ENCODE measurements at regions not wholly inside any gene's neighbourhood (a gene's known extent, or its start where the extent isn't known, plus 50 kb on each side); places are given as distances from the start of the nearest gene placed in this dataset.
A peak's percentile ranks its signal among the peaks of the same experiment; 100 is the strongest.

DNA sequence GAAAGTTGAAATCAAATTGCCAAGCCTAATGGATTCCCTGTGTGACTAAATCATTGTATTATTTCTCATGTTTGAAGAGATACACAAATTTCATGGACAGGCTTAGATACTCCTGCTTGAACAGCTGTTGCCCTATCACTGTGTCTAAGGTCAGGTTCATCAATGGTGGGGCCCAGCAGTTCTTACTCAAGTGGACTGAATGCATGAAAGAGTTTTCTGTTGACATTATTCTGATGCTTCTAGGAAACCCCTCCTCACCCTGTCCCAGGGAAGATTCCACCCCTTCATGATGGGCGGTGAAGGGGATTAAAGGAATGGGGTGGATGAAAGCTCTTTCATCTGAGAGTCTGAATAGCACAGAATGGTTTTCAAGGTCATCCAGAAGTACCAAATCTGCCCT is 148.8 kb downstream of the INO80D start:
- no peak for DNase-seq
- Histone ChIP-seq H3K36me3 (replicated peaks; ENCODE audit: control insufficient read depth, insufficient read depth, low read length) (no peaks in the 10 kb centered on the region), H3K27me3 (ENCODE audit: control insufficient read depth, insufficient read depth, low read length) (no peaks in the 10 kb centered on the region), H3K4me3 (ENCODE audit: insufficient read depth, low read depth, low read length) (no peak overlapping the region)

- no peak for DNase-seq
- Histone ChIP-seq H3K4me3 (ENCODE audit: insufficient read depth, low read depth, low read length) (no peak overlapping the region), H3K36me3 (replicated peaks; ENCODE audit: control insufficient read depth, insufficient read depth, low read length) (no peaks in the 10 kb centered on the region), H3K27me3 (ENCODE audit: control insufficient read depth, insufficient read depth, low read length) (no peaks in the 10 kb centered on the region)
These were observed 149.5 kb downstream of the INO80D start for GRCh38 chr2:205936446-205936845.

- no peaks in the 10 kb centered on the region for H3K27me3 ChIP-seq (ENCODE audit: control insufficient read depth, insufficient read depth, low read length)
- H3K36me3 ChIP-seq (replicated peaks; ENCODE audit: control insufficient read depth, insufficient read depth, low read length) = no peaks in the 10 kb centered on the region
- peak; percentile 37 for DNase-seq
- no peak overlapping the region for H3K4me3 ChIP-seq (ENCODE audit: insufficient read depth, low read depth, low read length)
These were observed 151.5 kb downstream of the INO80D start for GRCh38 chr2:205934443-205934842.

DNA sequence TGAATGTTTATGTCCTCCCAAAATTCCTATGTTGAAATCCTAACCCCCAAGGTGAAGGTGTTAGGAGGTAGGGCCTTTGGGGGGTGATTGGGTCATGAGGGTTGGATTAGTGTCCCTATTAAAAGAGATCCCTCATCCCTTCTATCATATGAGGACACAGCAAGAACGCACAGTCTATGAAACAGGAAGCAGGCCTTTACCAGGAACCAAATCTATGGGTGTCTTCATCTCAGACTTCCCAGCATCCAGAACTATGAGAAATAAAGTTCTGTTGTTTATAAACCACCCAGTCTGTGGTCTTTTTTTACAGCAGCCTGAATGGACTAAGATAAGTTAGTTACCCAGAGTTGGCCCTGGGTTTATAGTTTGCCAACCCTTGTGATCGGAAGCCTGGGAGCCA is 153.1 kb downstream of the INO80D start:
- H3K36me3 ChIP-seq (replicated peaks; ENCODE audit: control insufficient read depth, insufficient read depth, low read length) = no peaks in the 10 kb centered on the region
- H3K4me3 ChIP-seq (ENCODE audit: insufficient read depth, low read depth, low read length) = no peak overlapping the region
- DNase-seq = no peak
- no peaks in the 10 kb centered on the region; the same call in 1 of the 2 replicates for H3K27me3 ChIP-seq (ENCODE audit: control insufficient read depth, insufficient read depth, low read length)

- H3K4me3 ChIP-seq (ENCODE audit: insufficient read depth, low read depth, low read length) = no peak overlapping the region
These were observed 154.6 kb downstream of the INO80D start for GRCh38 chr2:205931388-205931787.

DNA sequence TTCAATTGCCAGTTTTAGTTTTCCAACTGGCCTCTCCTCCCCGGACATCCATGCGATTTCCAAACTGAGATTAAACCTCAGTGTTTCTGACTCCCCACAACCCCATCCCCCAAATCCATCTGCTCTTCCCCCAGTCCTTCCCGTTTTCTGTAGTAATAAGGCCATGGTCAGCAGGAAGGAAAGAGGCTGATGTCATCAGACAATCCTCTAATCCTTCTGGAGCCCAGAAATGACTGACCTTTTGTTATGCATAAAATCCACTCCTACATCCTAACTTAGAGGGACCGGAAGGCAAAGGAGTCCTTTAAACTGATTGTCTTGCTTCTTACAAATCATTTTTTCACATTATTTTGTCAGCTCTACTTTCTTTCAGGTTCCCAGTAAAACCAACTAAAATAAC is 155.8 kb downstream of the INO80D start:
- H3K27me3 ChIP-seq (ENCODE audit: control insufficient read depth, insufficient read depth, low read length) = peaks cover 10% of the 10 kb centered on the region
- DNase-seq = no peak

More at GRCh38 chr2:205931388-205931787, 154.6 kb downstream of the INO80D start:
- DNase-seq = no peak
- Histone ChIP-seq H3K27me3 (ENCODE audit: control insufficient read depth, insufficient read depth, low read length) (peaks cover 3% of the 10 kb centered on the region), H3K36me3 (replicated peaks; ENCODE audit: control insufficient read depth, insufficient read depth, low read length) (no peaks in the 10 kb centered on the region)

GRCh38 chr2:205929246-205929942 is 156.6 kb downstream of the INO80D start:
- Histone ChIP-seq H3K4me3 (ENCODE audit: insufficient read depth, low read depth, low read length) (no peak overlapping the region), H3K36me3 (replicated peaks; ENCODE audit: control insufficient read depth, insufficient read depth, low read length) (no peaks in the 10 kb centered on the region), H3K27me3 (ENCODE audit: control insufficient read depth, insufficient read depth, low read length) (peaks cover 10% of the 10 kb centered on the region)
- no peak for DNase-seq

More for the DNA sequence above, 155.8 kb downstream of the INO80D start:
- Histone ChIP-seq H3K4me3 (ENCODE audit: insufficient read depth, low read depth, low read length) (no peak overlapping the region), H3K36me3 (replicated peaks; ENCODE audit: control insufficient read depth, insufficient read depth, low read length) (no peaks in the 10 kb centered on the region)

DNA sequence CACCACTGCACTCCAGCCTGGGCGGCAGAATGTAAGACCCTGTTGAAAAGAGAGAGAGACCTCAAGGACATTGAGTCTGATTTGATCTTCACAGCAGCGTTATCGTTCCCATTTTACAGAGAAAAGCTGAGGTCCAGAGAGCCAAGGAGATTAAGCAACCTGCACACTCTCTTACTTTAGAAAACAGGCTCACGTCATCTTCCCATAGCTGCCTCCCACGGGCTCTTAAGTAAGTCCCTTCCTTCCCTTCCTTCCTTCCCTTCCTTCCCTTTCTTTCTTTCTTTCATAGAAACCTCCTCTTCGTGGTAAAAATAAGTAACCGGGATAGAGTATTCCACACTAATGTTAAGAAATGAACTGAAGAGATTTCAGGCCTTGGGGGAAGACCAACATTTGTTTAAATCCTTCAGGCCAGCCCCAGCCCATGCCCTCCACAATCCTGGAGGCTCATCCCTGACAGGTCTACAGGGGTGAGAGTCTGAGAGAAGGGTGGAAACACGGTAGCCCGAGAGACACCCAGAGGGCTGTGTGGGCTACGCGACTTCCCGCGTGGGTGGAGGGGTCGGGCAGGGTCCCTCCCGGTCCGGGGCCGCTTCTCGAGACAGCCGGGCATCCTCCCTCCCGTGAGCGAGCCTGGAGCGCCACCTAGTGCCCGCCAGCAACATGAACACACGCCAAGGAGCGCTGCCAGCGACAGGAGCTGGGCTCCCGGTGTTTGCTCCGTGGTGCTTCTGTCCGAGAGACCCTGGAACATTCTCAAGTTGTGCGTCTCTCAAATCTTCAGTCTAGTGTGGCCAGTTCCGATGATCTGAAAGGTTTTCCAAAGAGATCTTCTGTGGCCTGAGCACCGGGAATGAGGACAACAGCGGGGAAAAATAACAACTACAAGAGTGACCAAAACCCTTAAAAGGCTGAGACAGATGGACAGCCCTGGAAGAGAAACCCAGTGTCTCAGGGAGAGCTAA is 160.3 kb downstream of the INO80D start:
- Histone ChIP-seq H3K27me3 (ENCODE audit: control insufficient read depth, insufficient read depth, low read length) (peaks cover 10% of the 10 kb centered on the region), H3K4me3 (ENCODE audit: insufficient read depth, low read depth, low read length) (no peak overlapping the region), H3K36me3 (replicated peaks; ENCODE audit: control insufficient read depth, insufficient read depth, low read length) (no peaks in the 10 kb centered on the region)
- peak; percentile 94 for DNase-seq

DNA sequence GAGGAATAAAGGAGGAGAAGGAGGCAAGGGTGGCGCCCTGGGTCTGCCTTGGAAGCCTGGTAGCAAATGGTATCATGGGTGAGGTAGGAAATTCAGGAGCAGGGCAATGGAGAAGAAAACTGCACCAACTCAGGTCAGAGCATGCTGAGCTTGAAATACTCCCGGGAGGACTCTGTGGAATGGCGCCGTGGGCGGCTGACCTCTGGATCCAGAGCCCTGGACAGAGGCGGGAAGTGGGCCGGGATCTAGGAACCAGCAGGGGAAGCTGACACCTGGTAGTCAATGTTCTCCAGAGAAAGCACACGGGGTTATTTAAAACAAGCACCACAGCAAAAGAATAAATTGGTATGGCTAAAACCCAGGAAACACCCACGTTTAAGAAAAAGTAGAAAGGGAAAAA is 161.3 kb downstream of the INO80D start:
- no peaks in the 10 kb centered on the region for H3K36me3 ChIP-seq (replicated peaks; ENCODE audit: control insufficient read depth, insufficient read depth, low read length)
- DNase-seq = no peak
- H3K27me3 ChIP-seq (ENCODE audit: control insufficient read depth, insufficient read depth, low read length) = peaks cover 10% of the 10 kb centered on the region
- H3K4me3 ChIP-seq (ENCODE audit: insufficient read depth, low read depth, low read length) = no peak overlapping the region

DNA sequence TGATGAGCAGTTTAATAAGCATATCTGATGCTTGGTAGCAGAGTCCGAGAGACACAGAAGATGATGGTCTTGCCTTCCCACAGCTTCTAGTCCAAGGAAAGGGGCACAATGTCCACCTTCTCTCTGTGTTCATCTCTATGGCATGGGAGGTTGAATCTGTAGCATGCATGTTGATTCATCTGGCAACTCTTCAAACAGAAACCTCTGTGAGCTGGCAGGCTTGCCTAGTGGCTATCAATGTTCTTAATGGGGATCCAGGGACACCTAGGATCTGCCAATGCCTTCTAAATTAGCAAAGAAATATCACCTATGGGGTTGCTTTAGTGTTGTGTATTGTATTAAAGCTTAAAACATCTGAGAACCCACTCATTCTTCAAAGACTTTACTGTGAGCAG is 170.8 kb downstream of the INO80D start:
- no peaks in the 10 kb centered on the region for H3K36me3 ChIP-seq (replicated peaks; ENCODE audit: control insufficient read depth, insufficient read depth, low read length)
- H3K27me3 ChIP-seq (ENCODE audit: control insufficient read depth, insufficient read depth, low read length) = no peaks in the 10 kb centered on the region
- no peak overlapping the region for H3K4me3 ChIP-seq (ENCODE audit: insufficient read depth, low read depth, low read length)
- no peak for DNase-seq

DNA sequence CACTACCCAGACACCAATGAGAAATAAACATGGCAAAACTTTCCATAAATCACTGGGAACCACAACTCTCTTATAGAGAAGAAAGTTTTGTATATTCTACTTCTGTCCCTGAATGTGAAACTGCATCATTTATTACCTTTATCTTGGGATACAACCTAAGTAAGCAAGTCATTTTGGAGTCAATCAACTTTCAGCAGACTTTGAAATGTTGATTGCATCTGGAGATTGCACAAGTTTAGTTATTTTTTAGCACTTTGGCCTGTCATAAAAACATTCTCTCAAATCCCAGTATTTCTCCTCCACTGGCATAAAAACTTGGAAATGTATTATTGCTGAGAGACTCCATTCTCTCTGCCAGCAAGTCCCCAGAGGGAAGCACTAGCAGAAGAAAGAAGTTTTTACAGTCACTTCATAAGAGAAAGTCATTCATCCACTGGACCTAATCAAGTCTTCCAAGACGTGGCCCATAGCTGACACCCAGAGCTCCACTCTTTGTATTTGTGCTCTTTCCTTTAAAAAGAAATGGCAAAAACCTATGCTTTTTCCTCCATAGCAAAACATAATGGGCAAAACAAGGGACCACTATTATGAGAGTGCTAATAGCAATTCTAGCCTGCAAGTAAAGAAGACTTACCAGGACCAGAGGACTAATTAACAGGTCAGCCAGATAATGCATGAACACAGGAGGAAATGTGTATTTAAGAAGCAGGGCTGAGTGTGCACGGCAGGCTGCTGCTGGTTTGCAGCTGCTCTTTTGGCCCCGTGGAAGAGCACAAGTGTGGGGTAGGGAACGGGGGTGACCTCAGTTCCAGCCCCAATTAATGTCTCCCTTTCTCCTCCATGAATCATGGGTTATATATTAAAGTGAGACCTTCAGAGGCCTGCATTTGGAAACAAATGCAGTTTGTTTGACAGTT is 171.5 kb downstream of the INO80D start:
- Histone ChIP-seq H3K4me3 (ENCODE audit: insufficient read depth, low read depth, low read length) (no peak overlapping the region), H3K36me3 (replicated peaks; ENCODE audit: control insufficient read depth, insufficient read depth, low read length) (no peaks in the 10 kb centered on the region), H3K27me3 (ENCODE audit: control insufficient read depth, insufficient read depth, low read length) (no peaks in the 10 kb centered on the region)
- no peak for DNase-seq

DNA sequence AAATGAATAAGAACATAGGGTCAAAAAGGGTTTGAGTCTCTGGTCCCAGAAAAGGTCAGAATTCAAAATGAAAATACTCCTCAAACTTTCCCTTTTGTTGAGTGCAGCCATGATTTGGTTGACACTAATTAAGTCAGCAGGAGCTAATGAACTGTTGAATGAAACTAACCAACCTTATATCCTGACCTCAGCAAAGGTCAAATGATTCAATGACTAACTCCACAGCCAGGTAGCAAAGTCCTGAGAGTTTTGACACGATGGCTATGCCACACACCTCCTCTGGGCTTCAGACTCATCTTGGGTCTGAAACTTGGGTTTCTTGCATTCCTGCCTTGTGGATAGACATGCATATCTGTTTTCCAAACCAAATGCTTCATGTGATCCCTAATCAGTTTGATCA is 172.3 kb downstream of the INO80D start:
- Histone ChIP-seq H3K36me3 (replicated peaks; ENCODE audit: control insufficient read depth, insufficient read depth, low read length) (no peaks in the 10 kb centered on the region), H3K4me3 (ENCODE audit: insufficient read depth, low read depth, low read length) (no peak overlapping the region), H3K27me3 (ENCODE audit: control insufficient read depth, insufficient read depth, low read length) (no peaks in the 10 kb centered on the region)
- DNase-seq = no peak

DNA sequence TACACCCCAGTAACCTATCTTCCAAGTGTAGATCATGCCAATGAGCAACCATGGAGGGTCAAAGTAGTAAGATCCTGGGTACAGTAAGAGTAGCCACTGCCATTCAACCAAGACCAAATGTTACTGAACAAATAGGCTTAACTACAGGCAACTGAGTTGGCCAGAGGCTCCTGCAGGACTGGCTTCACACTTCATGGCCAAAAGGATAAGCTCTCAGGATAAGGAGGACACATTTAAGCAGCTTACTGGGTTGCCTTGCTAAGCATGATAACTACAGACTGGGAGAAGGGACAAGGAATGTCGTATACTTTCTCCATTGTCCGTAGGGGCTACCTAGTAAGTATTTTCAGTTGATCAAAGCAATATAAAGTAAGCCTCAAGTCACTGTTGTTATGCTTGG is 174.7 kb downstream of the INO80D start:
- Histone ChIP-seq H3K4me3 (ENCODE audit: insufficient read depth, low read depth, low read length) (no peak overlapping the region), H3K27me3 (ENCODE audit: control insufficient read depth, insufficient read depth, low read length) (no peaks in the 10 kb centered on the region), H3K36me3 (replicated peaks; ENCODE audit: control insufficient read depth, insufficient read depth, low read length) (no peaks in the 10 kb centered on the region)
- no peak for DNase-seq

GRCh38 chr2:205909184-205909572 is 176.8 kb downstream of the INO80D start:
- Histone ChIP-seq H3K36me3 (replicated peaks; ENCODE audit: control insufficient read depth, insufficient read depth, low read length) (no peaks in the 10 kb centered on the region), H3K27me3 (ENCODE audit: control insufficient read depth, insufficient read depth, low read length) (no peaks in the 10 kb centered on the region), H3K4me3 (ENCODE audit: insufficient read depth, low read depth, low read length) (no peak overlapping the region)
- DNase-seq = no peak
